ENCODE measurements at regions not wholly inside any gene's neighbourhood (a gene's known extent, or its start where the extent isn't known, plus 50 kb on each side); places are given as distances from the start of the nearest gene placed in this dataset.

- no peak for TF ChIP-seq ZFX (IDR thresholded peaks at IDR 0.05; ENCODE audit: borderline replicate concordance)
- TF ChIP-seq CTCF (IDR thresholded peaks at IDR 0.05) = no peak
- no peak overlapping the region for H3K27ac ChIP-seq
Observed at GRCh38 chr12:65748332-65748731, 76.0 kb upstream of the HMGA2 start.

- no peak for TF ChIP-seq CTCF (IDR thresholded peaks at IDR 0.05)
- TF ChIP-seq ZFX (IDR thresholded peaks at IDR 0.05; ENCODE audit: borderline replicate concordance) = no peak
- H3K27ac ChIP-seq = no peak overlapping the region
Observed at GRCh38 chr12:65754290-65754689, 70.0 kb upstream of the HMGA2 start.

- H3K27ac ChIP-seq = no peak overlapping the region
- TF ChIP-seq CTCF (IDR thresholded peaks at IDR 0.05) (no peak), ZFX (IDR thresholded peaks at IDR 0.05; ENCODE audit: borderline replicate concordance) (no peak)
Observed at GRCh38 chr12:65754744-65755595, 69.3 kb upstream of the HMGA2 start.

GRCh38 chr12:65755596-65755978 is 68.7 kb upstream of the HMGA2 start:
- H3K27ac ChIP-seq = no peak overlapping the region
- TF ChIP-seq CTCF (IDR thresholded peaks at IDR 0.05) (no peak), ZFX (IDR thresholded peaks at IDR 0.05; ENCODE audit: borderline replicate concordance) (no peak)

GRCh38 chr12:65756267-65756666 is 68.0 kb upstream of the HMGA2 start:
- H3K27ac ChIP-seq = no peak overlapping the region
- TF ChIP-seq ZFX (IDR thresholded peaks at IDR 0.05; ENCODE audit: borderline replicate concordance) (no peak), CTCF (IDR thresholded peaks at IDR 0.05) (no peak)

GRCh38 chr12:65756956-65757511 is 67.2 kb upstream of the HMGA2 start:
- no peak for TF ChIP-seq CTCF (IDR thresholded peaks at IDR 0.05)
- H3K27ac ChIP-seq = no peak overlapping the region

GRCh38 chr12:65758401-65758800 is 65.9 kb upstream of the HMGA2 start:
- TF ChIP-seq ZFX (IDR thresholded peaks at IDR 0.05; ENCODE audit: borderline replicate concordance) = no peak
- no peak for TF ChIP-seq CTCF (IDR thresholded peaks at IDR 0.05)
- H3K27ac ChIP-seq = no peak overlapping the region

Data from 22Rv1 (cell line).